IMR-90 (cell line): ENCODE measurements at regions not wholly inside any gene's neighbourhood (a gene's known extent, or its start where the extent isn't known, plus 50 kb on each side); places are given as distances from the start of the nearest gene placed in this dataset.

ENCODE experiments used
- ATAC-seq: fragments of 200-7000 bp; cut with Tn5 transposase; 2 replicates; pipeline ENCODE4 v1.9.1; 2020; ENCODE audit warnings: low read depth, mild to moderate bottlenecking, moderate library complexity
- BruUV-seq: library from RNA; stranded (reverse); fragments of 400-500 nt; replicated peaks from 2 replicates; lab custom pipeline; 2021; lab: Mats Ljungman, UMichigan
- CTCF ChIA-PET: fragments of 300-600 bp; formaldehyde crosslinking; extraction: SDS; loops from one replicate; lab custom pipeline; 2021; ENCODE audit warnings: antibody characterized with exemption; lab: Yijun Ruan, JAX
- POLR2A ChIA-PET: fragments of 300-600 bp; sonication (Branson Sonifier 250); formaldehyde crosslinking; loops from one replicate; lab custom pipeline; 2022; ENCODE audit warnings: antibody characterized with exemption; ENCODE audit not compliant: unreplicated experiment; lab: Charles Lee
- DNase-seq: peaks from one replicate; pipeline ENCODE4 v3.0.0; 2013
- H2AFZ ChIP-seq: replicated peaks from 2 replicates; pipeline ENCODE3; 2013; ENCODE audit warnings: low read length, mild to moderate bottlenecking; ENCODE audit not compliant: poor library complexity
- H2AK5ac ChIP-seq: 2 replicates; pipeline ENCODE4 v1.6.1; 2013; ENCODE audit warnings: low read depth, low read length, inconsistent platforms
- H2AK9ac ChIP-seq: replicated peaks from 2 replicates; pipeline ENCODE3; 2013; ENCODE audit warnings: mild to moderate bottlenecking, low read depth, low read length, moderate library complexity; ENCODE audit not compliant: poor library complexity
- H2BK120ac ChIP-seq: 2 replicates; pipeline ENCODE4 v1.6.1; 2013; ENCODE audit warnings: low read depth, low read length, inconsistent platforms
- H2BK15ac ChIP-seq: 3 replicates; pipeline ENCODE4 v1.6.1; 2013; ENCODE audit warnings: low read depth, low read length, inconsistent platforms
- H2BK20ac ChIP-seq: 2 replicates; pipeline ENCODE4 v1.6.1; 2013; ENCODE audit warnings: low read depth, mild to moderate bottlenecking, inconsistent platforms, low read length, moderate library complexity
- H2BK5ac ChIP-seq: 2 replicates; pipeline ENCODE4 v1.6.1; 2013; ENCODE audit warnings: mild to moderate bottlenecking, low read depth, low read length, inconsistent platforms; ENCODE audit not compliant: poor library complexity, severe bottlenecking
- H3K14ac ChIP-seq: replicated peaks from 2 replicates; pipeline ENCODE4 v1.6.1; 2013; ENCODE audit warnings: low read depth, low read length, inconsistent platforms
- H3K18ac ChIP-seq: 2 replicates; pipeline ENCODE4 v1.6.1; 2013; ENCODE audit warnings: low read depth, low read length, control low read depth
- H3K23ac ChIP-seq: 2 replicates; pipeline ENCODE4 v1.6.1; 2013; ENCODE audit warnings: low read depth, low read length, inconsistent platforms
- H3K27ac ChIP-seq: 2 replicates; pipeline ENCODE4 v1.5.1; 2013; ENCODE audit warnings: mild to moderate bottlenecking, control low read depth, low read length; ENCODE audit not compliant: insufficient read depth
- H3K27me3 ChIP-seq: 2 replicates; pipeline ENCODE4 v1.6.1; 2013; ENCODE audit warnings: low read length; ENCODE audit not compliant: control insufficient read depth, insufficient read depth
- H3K36me3 ChIP-seq: 2 replicates; pipeline ENCODE4 v1.6.1; 2013; ENCODE audit warnings: low read length, mixed read lengths; ENCODE audit not compliant: control insufficient read depth, insufficient read depth
- H3K4ac ChIP-seq: 2 replicates; pipeline ENCODE4 v1.6.1; 2013; ENCODE audit warnings: low read depth, low read length, inconsistent platforms
- H3K4me1 ChIP-seq: 2 replicates; pipeline ENCODE4 v1.6.1; 2013; ENCODE audit warnings: low read length, mixed read lengths; ENCODE audit not compliant: control insufficient read depth, insufficient read depth
- H3K4me2 ChIP-seq: 2 replicates; pipeline ENCODE4 v1.6.1; 2013; ENCODE audit warnings: low read depth, mild to moderate bottlenecking, control low read depth, low read length, moderate library complexity
- H3K4me3 ChIP-seq: 2 replicates; pipeline ENCODE4 v1.5.1; 2013; ENCODE audit warnings: low read depth, mild to moderate bottlenecking, control low read depth, low read length, moderate library complexity; ENCODE audit not compliant: insufficient read depth
- H3K56ac ChIP-seq: 2 replicates; pipeline ENCODE4 v1.6.1; 2013; ENCODE audit warnings: low read length, inconsistent platforms; ENCODE audit not compliant: insufficient read depth; ENCODE audit errors: extremely low read depth
- H3K79me1 ChIP-seq, 2 experiments: 2 replicates each; pipeline ENCODE4 v1.6.1; 2013; ENCODE audit warnings: low read length in 2 of 2, inconsistent platforms in 1 of 2, low read depth in 1 of 2
- H3K9ac ChIP-seq: 2 replicates; pipeline ENCODE4 v1.6.1; 2013; ENCODE audit warnings: low read depth, low read length, control low read depth
- H3K9me1 ChIP-seq: 2 replicates; pipeline ENCODE4 v1.6.1; 2013; ENCODE audit warnings: low read length, inconsistent platforms; ENCODE audit not compliant: insufficient read depth
- H3K9me3 ChIP-seq: 2 replicates; pipeline ENCODE4 v1.6.1; 2013; ENCODE audit warnings: low read length; ENCODE audit not compliant: control insufficient read depth, insufficient read depth
- H4K20me1 ChIP-seq: 2 replicates; pipeline ENCODE4 v1.6.1; 2013; ENCODE audit warnings: low read length, inconsistent platforms; ENCODE audit not compliant: insufficient read depth
- H4K5ac ChIP-seq: 2 replicates; pipeline ENCODE4 v1.6.1; 2013; ENCODE audit warnings: mild to moderate bottlenecking, low read depth, low read length, control low read depth
- H4K8ac ChIP-seq, 2 experiments: 2 replicates each; pipeline ENCODE4 v1.6.1; 2013; ENCODE audit warnings: low read depth in 2 of 2, low read length in 2 of 2, control low read depth in 1 of 2, inconsistent platforms in 1 of 2
- H4K91ac ChIP-seq: 2 replicates; pipeline ENCODE4 v1.6.1; 2013; ENCODE audit warnings: low read depth, low read length, inconsistent platforms; ENCODE audit not compliant: insufficient read depth
- BHLHE40 ChIP-seq: fragments of 150-350 bp; IDR thresholded peaks from 2 replicates; pipeline ENCODE4 v1.6.1; 2016; ENCODE audit warnings: mild to moderate bottlenecking, low read depth, low read length
- CEBPB ChIP-seq: IDR thresholded peaks from 2 replicates; pipeline ENCODE4 v1.6.1; 2012; ENCODE audit warnings: low read depth, low read length, improper control_type of control experiment
- CHD1 ChIP-seq: IDR thresholded peaks from 2 replicates; pipeline ENCODE4 v1.6.1; 2012; ENCODE audit warnings: low read depth, low read length, improper control_type of control experiment
- FOS ChIP-seq: fragments of 150-350 bp; IDR thresholded peaks from 2 replicates; pipeline ENCODE4 v1.6.1; 2016; ENCODE audit warnings: low read depth, low read length
- MAFK ChIP-seq: IDR thresholded peaks from 2 replicates; pipeline ENCODE4 v1.6.1; 2012; ENCODE audit warnings: low read depth, low read length, improper control_type of control experiment
- MAZ ChIP-seq: IDR thresholded peaks from 2 replicates; pipeline ENCODE4 v1.6.1; 2012; ENCODE audit warnings: low read depth, mild to moderate bottlenecking, low read length, improper control_type of control experiment, moderate library complexity, borderline replicate concordance
- MXI1 ChIP-seq: IDR thresholded peaks from 2 replicates; pipeline ENCODE4 v1.6.1; 2012; ENCODE audit warnings: low read depth, mild to moderate bottlenecking, low read length, moderate library complexity, borderline replicate concordance
- NFE2L2 ChIP-seq: fragments of 150-350 bp; IDR thresholded peaks from 2 replicates; pipeline ENCODE4 v1.6.1; 2016; ENCODE audit warnings: low read depth, mild to moderate bottlenecking, low read length
- POLR2A ChIP-seq: IDR thresholded peaks from 2 replicates; pipeline ENCODE4 v1.6.1; 2012; ENCODE audit warnings: mild to moderate bottlenecking, low read depth, low read length
- RAD21 ChIP-seq: IDR thresholded peaks from 2 replicates; pipeline ENCODE4 v1.6.1; 2012; ENCODE audit warnings: low read length, improper control_type of control experiment
- RCOR1 ChIP-seq: IDR thresholded peaks from 2 replicates; pipeline ENCODE4 v1.6.1; 2012; ENCODE audit warnings: mild to moderate bottlenecking, low read length, improper control_type of control experiment; ENCODE audit not compliant: insufficient replicate concordance
- RFX5 ChIP-seq: IDR thresholded peaks from 2 replicates; pipeline ENCODE4 v1.8.0; 2012; ENCODE audit warnings: low read depth, mild to moderate bottlenecking, low read length, moderate library complexity
- SMC3 ChIP-seq: fragments of 150-350 bp; IDR thresholded peaks from 2 replicates; pipeline ENCODE4 v1.6.1; 2016; ENCODE audit warnings: low read depth, mild to moderate bottlenecking, antibody characterized with exemption, low read length, moderate library complexity
- dilution Hi-C: fragments of 300-500 bp; cut with HindIII; formaldehyde crosslinking; loops from one replicate; pipeline ENCODE4 v1.14.3; 2018; ENCODE audit warnings: low sequenced_read_pairs; ENCODE audit not compliant: unreplicated experiment
- in situ Hi-C: fragments of 300-500 bp; cut with MboI; formaldehyde crosslinking; loops from 3 replicates; pipeline ENCODE4 v1.14.3; 2019; ENCODE audit warnings: low sequenced_read_pairs, inconsistent platforms, mixed read lengths
- intact Hi-C: fragments of 100-400 bp; cut with micrococcal nuclease; formaldehyde crosslinking; loops from 2 replicates; pipeline ENCODE4 v1.10.0; 2022
- TF ChIP-seq, protein P1 (sequence below): fragments of 150-350 bp; IDR thresholded peaks from 2 replicates; pipeline ENCODE4 v1.6.1; 2016; ENCODE audit warnings: low read depth, mild to moderate bottlenecking, low read length, moderate library complexity, borderline replicate concordance
- TF ChIP-seq, protein P2 (sequence below): fragments of 150-350 bp; IDR thresholded peaks from 2 replicates; pipeline ENCODE4 v1.6.1; 2017; ENCODE audit warnings: mild to moderate bottlenecking, antibody characterized with exemption, low read length, low read depth
- TF ChIP-seq, protein P3 (sequence below): conservative IDR thresholded peaks from 2 replicates; pipeline ENCODE4 v1.5.1; 2012; ENCODE audit warnings: mild to moderate bottlenecking, low read depth, low read length, improper control_type of control experiment

DNA sequence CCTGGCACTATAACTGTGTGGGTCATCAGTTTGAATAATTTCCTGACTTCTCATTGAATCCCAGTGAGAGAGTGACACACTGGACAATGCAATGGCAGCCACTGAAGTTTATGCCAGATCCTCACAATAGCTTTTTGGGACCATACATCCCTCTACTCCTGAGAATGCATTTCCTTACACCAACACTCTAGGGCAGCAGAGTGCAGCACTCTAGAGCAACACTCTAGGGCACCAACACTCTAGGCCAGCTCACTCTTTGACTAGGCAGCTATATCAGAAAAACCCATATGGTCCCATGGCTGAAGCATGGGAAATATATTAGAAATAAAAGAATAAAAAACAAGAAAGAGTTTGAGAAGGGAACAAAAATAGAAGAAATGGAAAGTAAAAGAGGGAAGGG lies 309.2 kb downstream of the MAP2K6 start:
- H2AK9ac ChIP-seq = no peak overlapping the region
- H3K9ac ChIP-seq = no peak overlapping the region
- H3K14ac ChIP-seq = 0 out of 2 replicates have a peak overlapping the region, but pooled peaks have one; percentile 1
- H4K5ac ChIP-seq = no peak overlapping the region
- H3K4me1 ChIP-seq = 0 out of 2 replicates have a peak, but pooled peaks cover 1% of the 10 kb centered on the region
- no peak overlapping the region for H3K18ac ChIP-seq
- peak overlapping the region; percentile 20; the same call in 1 of the 2 replicates for H2AK5ac ChIP-seq
- no peak overlapping the region for H2BK5ac ChIP-seq
- H3K4me2 ChIP-seq = no peak overlapping the region
- H3K9me1 ChIP-seq = no peaks in the 10 kb centered on the region
- ATAC-seq = peak; percentile 37; the same call in 1 of the 2 replicates
- intact Hi-C loops (no loop called here), dilution Hi-C loops (no loop called here), in situ Hi-C loops (no loop called here)
- no peaks in the 10 kb centered on the region for H3K79me1 ChIP-seq
- no TSS peak for BruUV-seq
- TF ChIP-seq RFX5 (no peak), MAZ (no peak), FOS (no peak), BHLHE40 (no peak), CEBPB (no peak), RAD21 (peak; percentile 39), NFE2L2 (no peak), CHD1 (no peak), MAFK (no peak), SMC3 (0 out of 2 replicates have a peak, but pooled peaks have one; percentile 6), POLR2A (no peak), MXI1 (no peak), RCOR1 (no peak)
- TF ChIP-seq, protein P1, sequence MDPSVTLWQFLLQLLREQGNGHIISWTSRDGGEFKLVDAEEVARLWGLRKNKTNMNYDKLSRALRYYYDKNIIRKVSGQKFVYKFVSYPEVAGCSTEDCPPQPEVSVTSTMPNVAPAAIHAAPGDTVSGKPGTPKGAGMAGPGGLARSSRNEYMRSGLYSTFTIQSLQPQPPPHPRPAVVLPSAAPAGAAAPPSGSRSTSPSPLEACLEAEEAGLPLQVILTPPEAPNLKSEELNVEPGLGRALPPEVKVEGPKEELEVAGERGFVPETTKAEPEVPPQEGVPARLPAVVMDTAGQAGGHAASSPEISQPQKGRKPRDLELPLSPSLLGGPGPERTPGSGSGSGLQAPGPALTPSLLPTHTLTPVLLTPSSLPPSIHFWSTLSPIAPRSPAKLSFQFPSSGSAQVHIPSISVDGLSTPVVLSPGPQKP = no peak
- TF ChIP-seq, protein P2, sequence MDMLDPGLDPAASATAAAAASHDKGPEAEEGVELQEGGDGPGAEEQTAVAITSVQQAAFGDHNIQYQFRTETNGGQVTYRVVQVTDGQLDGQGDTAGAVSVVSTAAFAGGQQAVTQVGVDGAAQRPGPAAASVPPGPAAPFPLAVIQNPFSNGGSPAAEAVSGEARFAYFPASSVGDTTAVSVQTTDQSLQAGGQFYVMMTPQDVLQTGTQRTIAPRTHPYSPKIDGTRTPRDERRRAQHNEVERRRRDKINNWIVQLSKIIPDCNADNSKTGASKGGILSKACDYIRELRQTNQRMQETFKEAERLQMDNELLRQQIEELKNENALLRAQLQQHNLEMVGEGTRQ = no peak
- TF ChIP-seq, protein P3, sequence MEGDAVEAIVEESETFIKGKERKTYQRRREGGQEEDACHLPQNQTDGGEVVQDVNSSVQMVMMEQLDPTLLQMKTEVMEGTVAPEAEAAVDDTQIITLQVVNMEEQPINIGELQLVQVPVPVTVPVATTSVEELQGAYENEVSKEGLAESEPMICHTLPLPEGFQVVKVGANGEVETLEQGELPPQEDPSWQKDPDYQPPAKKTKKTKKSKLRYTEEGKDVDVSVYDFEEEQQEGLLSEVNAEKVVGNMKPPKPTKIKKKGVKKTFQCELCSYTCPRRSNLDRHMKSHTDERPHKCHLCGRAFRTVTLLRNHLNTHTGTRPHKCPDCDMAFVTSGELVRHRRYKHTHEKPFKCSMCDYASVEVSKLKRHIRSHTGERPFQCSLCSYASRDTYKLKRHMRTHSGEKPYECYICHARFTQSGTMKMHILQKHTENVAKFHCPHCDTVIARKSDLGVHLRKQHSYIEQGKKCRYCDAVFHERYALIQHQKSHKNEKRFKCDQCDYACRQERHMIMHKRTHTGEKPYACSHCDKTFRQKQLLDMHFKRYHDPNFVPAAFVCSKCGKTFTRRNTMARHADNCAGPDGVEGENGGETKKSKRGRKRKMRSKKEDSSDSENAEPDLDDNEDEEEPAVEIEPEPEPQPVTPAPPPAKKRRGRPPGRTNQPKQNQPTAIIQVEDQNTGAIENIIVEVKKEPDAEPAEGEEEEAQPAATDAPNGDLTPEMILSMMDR = peak; percentile 17; the same call in 1 of the 2 replicates
- H3K9me3 ChIP-seq = no peaks in the 10 kb centered on the region
- no peak overlapping the region for H3K27ac ChIP-seq
- no peak overlapping the region for H4K8ac ChIP-seq
- H3K4ac ChIP-seq = no peak overlapping the region
- ChIA-PET CTCF (interaction anchor here (1.0 kb wide), 1 partner anchor 115 kb away, joined by 3 read pairs; no protein-coding TSS in a partner anchor), POLR2A (no interaction called here)
- no peak overlapping the region for H2BK120ac ChIP-seq
- H3K27me3 ChIP-seq = no peaks in the 10 kb centered on the region
- H3K4me3 ChIP-seq = no peak overlapping the region
- H2BK15ac ChIP-seq = no peak overlapping the region
- no peaks in the 10 kb centered on the region for H4K20me1 ChIP-seq
- H3K36me3 ChIP-seq = no peaks in the 10 kb centered on the region
- no peak overlapping the region for H3K56ac ChIP-seq
- H2BK20ac ChIP-seq = no peak overlapping the region; the same call in 1 of the 2 replicates
- no peak overlapping the region for H2AFZ ChIP-seq
- DNase-seq = no peak
- H3K23ac ChIP-seq = no peak overlapping the region
- no peak overlapping the region for H4K91ac ChIP-seq
